HG02588 (cell line): ENCODE measurements at regions not wholly inside any gene's neighbourhood (a gene's known extent, or its start where the extent isn't known, plus 50 kb on each side); places are given as distances from the start of the nearest gene placed in this dataset.

Experiments used
- ATAC-seq: cut with Tn5 transposase; IDR thresholded peaks from one replicate; pipeline ENCODE4 v1.9.1; 2021; ENCODE audit warnings: mild to moderate bottlenecking, moderate library complexity; ENCODE audit not compliant: unreplicated experiment

DNA sequence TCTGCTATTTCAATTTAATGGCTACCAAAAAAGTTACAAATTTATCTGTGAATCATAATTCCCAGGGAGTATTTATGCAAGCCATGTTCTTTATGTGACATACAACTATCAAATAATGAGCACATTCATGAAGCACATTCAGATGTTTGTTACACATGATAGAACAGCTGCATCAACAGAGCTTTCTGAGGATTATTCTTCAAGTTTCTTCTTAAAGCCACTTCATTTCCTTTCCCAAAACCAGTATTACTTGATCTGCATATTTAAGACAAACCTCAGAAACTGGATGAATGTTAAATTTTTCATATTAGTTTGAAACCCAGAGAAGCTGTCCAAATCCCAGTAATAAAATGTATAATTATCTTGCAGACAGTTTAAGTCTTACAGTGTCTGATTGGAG is 73.6 kb upstream of the SOX5 start:
- no peak for ATAC-seq

- ATAC-seq = no peak
Measured at GRCh38 chr12:24021164-24021502, 71.7 kb upstream of the SOX5 start.

DNA sequence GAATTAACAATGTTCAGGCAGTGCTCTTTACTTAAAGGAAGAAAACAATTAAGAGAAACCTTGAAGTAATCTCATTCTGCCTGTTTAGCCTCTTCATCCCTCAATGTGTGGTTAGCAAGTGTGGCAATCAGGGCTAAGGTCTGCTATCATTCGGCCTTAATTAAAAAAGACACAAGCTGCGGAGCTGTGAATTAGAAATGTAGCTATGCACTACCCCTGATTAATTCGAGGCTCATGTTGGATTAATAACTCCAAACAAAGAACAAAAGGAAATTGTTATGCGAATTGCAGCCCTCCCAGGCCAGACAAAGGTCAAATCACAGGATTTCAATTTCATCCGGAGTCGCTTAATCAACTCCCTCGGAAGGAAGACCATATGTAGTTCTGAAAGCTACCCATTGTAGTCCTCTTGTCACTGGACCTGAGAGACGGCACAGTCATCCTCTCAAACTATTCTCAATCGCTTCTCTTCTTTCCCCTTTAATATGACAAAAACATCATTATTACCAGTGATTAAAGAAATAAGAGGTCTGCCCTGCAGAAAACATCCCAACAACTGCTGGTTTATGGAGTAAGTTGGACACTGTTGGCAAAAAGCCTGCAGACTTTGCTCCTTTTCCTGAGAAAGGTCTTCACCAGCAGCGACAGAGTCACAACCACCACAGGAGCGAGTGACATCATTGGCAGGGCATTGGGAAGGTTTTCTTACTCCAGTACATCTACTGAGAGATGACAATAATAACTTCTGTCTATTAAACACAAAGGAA is 71.1 kb upstream of the SOX5 start:
- ATAC-seq = no peak

DNA sequence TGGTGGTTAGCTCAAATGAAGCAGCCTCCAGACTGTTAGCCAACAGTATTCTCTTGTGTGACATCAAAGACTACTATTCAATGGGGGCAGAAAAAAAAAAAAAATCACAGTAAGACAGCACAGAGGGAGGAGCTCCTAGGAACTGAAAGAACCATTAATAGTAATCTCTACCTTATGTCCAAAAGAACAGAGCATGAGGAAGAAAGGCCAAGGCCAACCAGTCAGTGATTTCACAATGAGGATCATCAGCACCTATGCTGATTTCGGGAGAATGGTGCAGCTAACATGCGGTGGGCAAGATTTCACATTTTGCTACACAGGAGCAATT is 66.3 kb upstream of the SOX5 start:
- ATAC-seq = no peak

DNA sequence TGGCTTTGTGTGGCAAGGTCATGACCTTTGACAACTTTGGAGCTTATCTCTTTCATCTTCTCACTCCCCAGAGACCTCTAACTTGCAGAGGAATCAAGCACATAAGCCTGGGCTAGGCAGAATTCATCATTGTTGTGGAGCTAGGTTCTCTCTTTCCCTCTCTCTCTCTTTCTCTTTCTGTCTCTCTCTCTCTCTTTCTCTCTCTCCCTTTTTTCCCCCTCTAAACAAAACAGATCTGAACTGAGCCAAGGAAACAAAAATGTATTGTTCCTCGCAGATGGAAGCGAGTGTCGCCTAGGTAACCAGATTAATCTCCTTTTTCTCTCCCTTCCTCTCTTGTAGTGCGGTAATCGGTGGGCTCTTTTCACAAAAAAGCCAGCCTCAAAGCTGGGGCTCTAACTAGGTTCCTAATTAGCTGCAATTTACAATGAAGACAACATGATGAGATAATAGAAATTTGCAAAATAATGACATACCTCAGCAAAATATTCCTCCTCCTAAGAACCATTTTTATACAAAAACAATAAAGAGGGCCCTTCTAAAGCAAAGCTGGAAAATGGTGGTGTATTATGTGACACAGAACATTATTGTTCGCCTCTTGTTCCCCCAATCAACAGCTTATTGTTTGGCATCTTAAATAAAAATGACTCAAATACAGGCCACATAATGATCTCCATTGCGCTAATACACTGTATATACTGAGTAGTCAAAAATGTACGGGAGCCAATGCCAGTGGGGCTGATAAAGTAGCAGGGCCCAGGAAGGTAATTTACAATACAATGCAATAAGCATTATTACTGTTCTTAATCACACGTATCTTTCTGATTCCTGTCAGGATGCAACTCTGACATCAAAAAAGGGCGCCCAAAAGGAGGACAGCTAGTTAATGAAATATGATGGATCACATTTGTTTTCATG is 65.7 kb upstream of the SOX5 start:
- no peak for ATAC-seq

- ATAC-seq = no peak
Measured at GRCh38 chr12:24014240-24014639, 64.8 kb upstream of the SOX5 start.

DNA sequence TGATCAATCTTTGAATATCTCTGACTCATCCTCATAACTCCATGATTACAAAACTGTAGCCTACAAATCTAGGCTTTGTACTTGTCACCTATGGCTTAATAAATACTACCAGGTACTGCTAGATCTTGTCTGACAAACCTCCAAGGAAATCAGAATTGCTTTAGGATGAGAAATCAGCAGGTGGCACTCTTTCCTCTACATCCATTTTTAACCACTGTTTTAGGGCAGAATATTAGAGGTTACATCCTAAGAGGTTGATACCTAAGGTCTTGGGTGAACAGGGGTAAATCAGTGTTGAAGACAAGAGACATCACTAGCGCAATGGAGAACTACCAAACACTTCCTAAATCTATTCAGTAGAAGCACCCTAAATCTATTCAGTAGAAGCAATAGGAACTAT is 63.1 kb upstream of the SOX5 start:
- no peak for ATAC-seq

DNA sequence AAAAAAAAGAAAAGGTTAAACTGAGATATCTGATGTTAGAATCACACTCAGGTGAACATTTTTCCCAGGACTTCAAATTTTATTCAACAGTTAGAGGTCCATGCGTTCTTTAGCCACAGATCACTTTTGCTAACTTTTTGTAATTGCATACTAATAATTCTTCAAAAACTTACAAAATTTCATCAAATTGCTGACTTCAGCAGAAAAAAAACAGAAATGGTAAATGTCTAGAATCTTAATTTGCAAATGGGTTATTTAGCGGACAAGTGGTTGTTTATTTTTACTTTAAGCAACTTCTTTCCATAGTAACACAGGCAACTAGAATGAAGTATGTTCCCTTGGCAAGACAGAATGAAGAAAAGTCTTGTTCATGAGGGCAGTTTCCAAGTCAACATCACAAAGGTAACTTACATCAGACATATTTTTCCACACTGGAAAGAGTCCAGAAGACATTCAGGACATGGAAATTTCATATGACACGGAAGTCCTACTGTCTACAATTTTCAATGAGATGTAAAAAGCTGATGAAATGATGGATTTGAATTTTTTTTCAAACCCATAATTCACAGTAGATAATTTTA is 62.5 kb upstream of the SOX5 start:
- no peak for ATAC-seq

DNA sequence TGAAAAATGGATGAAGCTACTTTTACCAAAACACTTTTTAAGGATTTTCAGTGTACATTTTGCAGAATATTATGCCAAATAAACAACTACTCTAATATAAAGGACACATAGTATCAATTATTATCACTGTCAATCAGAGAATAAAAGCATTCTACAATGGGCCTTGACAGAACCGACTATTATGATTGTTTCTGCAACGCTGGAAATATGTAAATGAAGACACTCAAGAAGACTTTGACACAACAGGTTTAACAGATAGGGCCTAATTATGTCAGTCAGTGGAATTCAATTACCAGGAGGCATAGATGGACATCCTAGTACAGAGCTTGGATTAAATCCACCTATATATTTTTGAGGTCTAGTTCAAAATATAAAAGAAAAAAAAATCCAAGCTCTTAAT is 58.7 kb upstream of the SOX5 start:
- no peak for ATAC-seq
